ENCODE measurements at regions not wholly inside any gene's neighbourhood (a gene's known extent, or its start where the extent isn't known, plus 50 kb on each side); places are given as distances from the start of the nearest gene placed in this dataset.
"Not testable (repeated sequence)": the region's sequence is repeated elsewhere in the genome, so short reads cannot be mapped to it uniquely, and the experiment has no call there.

GRCh38 chr14:51592836-51593235 is 58.9 kb upstream of the FRMD6 start:
- no peak for DNase-seq
- intact Hi-C loops (cut with DNase I): no loop called here

GRCh38 chr14:51593397-51593796 is 58.3 kb upstream of the FRMD6 start:
- DNase-seq: no peak
- intact Hi-C loops (cut with DNase I): no loop called here

- no peak for DNase-seq
- intact Hi-C loops (cut with DNase I): no loop called here
These were observed 55.7 kb upstream of the FRMD6 start for GRCh38 chr14:51595881-51596455.

- DNase-seq: no peak
- intact Hi-C loops (cut with DNase I): no loop called here
These were observed 55.1 kb upstream of the FRMD6 start for GRCh38 chr14:51596488-51597117.

- DNase-seq: no peak
- intact Hi-C loops (cut with DNase I): no loop called here
These were observed 54.3 kb upstream of the FRMD6 start for GRCh38 chr14:51597261-51598001.

- DNase-seq; intact Hi-C loops (cut with DNase I): not testable (repeated sequence)
These were observed 52.6 kb upstream of the FRMD6 start for GRCh38 chr14:51598924-51599600.

- DNase-seq: peak in 2 of 42 donors; percentile 5 to 10
These were observed 51.1 kb upstream of the FRMD6 start for GRCh38 chr14:51600658-51601057.

More at GRCh38 chr14:51600658-51601057, 51.1 kb upstream of the FRMD6 start:
- intact Hi-C loops (cut with DNase I): no loop called here
